ENCODE measurements at regions not wholly inside any gene's neighbourhood (a gene's known extent, or its start where the extent isn't known, plus 50 kb on each side); places are given as distances from the start of the nearest gene placed in this dataset.

DNA sequence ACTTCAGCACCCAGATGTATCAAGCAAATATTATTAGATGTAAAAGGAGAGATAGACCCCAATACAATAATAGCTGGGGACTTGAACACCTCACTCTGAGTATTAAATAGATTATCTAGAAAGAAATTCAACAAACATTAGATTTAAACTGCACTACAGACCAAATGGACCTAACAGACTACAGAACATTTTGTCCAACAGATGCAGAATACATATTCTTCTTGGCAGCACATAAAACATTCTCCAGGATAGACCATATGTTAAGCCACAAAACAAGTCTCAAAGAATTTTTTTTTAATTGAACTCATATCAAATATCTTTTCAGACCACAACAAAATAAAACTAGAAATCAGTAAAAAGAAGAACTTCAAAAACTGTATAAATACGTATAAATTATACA lies 130.4 kb downstream of the MTERF1 start:
- RAD21 ChIA-PET (ENCODE audit: low non-redundant PET in 1 of 2, low total read pairs in 2 of 2, uncharacterized antibody in 2 of 2, unreplicated experiment in 2 of 2): no interaction called here
- TF ChIP-seq POLR2A (IDR thresholded peaks at IDR 0.05; ENCODE audit: borderline replicate concordance, extremely low read depth, insufficient read depth, insufficient read length) (no peak), FOSL1 (IDR thresholded peaks at IDR 0.05; ENCODE audit: low read depth) (no peak), SRF (IDR thresholded peaks at IDR 0.05; ENCODE audit: low read depth) (no peak), SIN3A (IDR thresholded peaks at IDR 0.05; ENCODE audit: low read depth) (no peak), EGR1 (IDR thresholded peaks at IDR 0.05; ENCODE audit: low read depth) (no peak), TCF7L2 (IDR thresholded peaks at IDR 0.05; ENCODE audit: borderline replicate concordance, extremely low read depth, insufficient read depth, insufficient read length) (no peak), RAD21 (IDR thresholded peaks at IDR 0.05; ENCODE audit: low read depth) (no peak), EZH2phosphoT487 (IDR thresholded peaks at IDR 0.05; ENCODE audit: borderline replicate concordance) (no peak), ELF1 (IDR thresholded peaks at IDR 0.05; ENCODE audit: borderline replicate concordance, low read depth) (no peak)
- TF ChIP-seq, protein P1, sequence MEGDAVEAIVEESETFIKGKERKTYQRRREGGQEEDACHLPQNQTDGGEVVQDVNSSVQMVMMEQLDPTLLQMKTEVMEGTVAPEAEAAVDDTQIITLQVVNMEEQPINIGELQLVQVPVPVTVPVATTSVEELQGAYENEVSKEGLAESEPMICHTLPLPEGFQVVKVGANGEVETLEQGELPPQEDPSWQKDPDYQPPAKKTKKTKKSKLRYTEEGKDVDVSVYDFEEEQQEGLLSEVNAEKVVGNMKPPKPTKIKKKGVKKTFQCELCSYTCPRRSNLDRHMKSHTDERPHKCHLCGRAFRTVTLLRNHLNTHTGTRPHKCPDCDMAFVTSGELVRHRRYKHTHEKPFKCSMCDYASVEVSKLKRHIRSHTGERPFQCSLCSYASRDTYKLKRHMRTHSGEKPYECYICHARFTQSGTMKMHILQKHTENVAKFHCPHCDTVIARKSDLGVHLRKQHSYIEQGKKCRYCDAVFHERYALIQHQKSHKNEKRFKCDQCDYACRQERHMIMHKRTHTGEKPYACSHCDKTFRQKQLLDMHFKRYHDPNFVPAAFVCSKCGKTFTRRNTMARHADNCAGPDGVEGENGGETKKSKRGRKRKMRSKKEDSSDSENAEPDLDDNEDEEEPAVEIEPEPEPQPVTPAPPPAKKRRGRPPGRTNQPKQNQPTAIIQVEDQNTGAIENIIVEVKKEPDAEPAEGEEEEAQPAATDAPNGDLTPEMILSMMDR (IDR thresholded peaks at IDR 0.05 in 2 of 3, conservative IDR thresholded peaks at IDR 0.05 in 1 of 3; ENCODE audit: borderline replicate concordance in 1 of 3, insufficient read depth in 1 of 3, low read depth in 2 of 3, low read length in 2 of 3): no peak
- TF ChIP-seq, protein P2, sequence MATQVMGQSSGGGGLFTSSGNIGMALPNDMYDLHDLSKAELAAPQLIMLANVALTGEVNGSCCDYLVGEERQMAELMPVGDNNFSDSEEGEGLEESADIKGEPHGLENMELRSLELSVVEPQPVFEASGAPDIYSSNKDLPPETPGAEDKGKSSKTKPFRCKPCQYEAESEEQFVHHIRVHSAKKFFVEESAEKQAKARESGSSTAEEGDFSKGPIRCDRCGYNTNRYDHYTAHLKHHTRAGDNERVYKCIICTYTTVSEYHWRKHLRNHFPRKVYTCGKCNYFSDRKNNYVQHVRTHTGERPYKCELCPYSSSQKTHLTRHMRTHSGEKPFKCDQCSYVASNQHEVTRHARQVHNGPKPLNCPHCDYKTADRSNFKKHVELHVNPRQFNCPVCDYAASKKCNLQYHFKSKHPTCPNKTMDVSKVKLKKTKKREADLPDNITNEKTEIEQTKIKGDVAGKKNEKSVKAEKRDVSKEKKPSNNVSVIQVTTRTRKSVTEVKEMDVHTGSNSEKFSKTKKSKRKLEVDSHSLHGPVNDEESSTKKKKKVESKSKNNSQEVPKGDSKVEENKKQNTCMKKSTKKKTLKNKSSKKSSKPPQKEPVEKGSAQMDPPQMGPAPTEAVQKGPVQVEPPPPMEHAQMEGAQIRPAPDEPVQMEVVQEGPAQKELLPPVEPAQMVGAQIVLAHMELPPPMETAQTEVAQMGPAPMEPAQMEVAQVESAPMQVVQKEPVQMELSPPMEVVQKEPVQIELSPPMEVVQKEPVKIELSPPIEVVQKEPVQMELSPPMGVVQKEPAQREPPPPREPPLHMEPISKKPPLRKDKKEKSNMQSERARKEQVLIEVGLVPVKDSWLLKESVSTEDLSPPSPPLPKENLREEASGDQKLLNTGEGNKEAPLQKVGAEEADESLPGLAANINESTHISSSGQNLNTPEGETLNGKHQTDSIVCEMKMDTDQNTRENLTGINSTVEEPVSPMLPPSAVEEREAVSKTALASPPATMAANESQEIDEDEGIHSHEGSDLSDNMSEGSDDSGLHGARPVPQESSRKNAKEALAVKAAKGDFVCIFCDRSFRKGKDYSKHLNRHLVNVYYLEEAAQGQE (IDR thresholded peaks at IDR 0.05; ENCODE audit: low read depth): no peak
- Histone ChIP-seq H3K27me3 (ENCODE audit: insufficient read depth, low read length) (0 out of 2 replicates have a peak, but pooled peaks cover 4% of the 10 kb centered on the region), H4K20me1 (ENCODE audit: insufficient read depth) (no peaks in the 10 kb centered on the region), H3K79me2 (ENCODE audit: insufficient read depth, low read length) (no peaks in the 10 kb centered on the region), H3K9me3 (ENCODE audit: control insufficient read depth in 1 of 2, insufficient read depth in 1 of 2, low read depth in 1 of 2, low read length in 2 of 2) (no peaks in the 10 kb centered on the region), H2AFZ (ENCODE audit: low read depth, low read length, poor library complexity, severe bottlenecking) (no peak overlapping the region), H3K27ac (ENCODE audit: low read depth, low read length) (no peak overlapping the region), H3K4me2 (ENCODE audit: low read length) (no peak overlapping the region), H3K9me2 (ENCODE audit: insufficient read depth) (no peaks in the 10 kb centered on the region), H3K9ac (ENCODE audit: low read length) (no peak overlapping the region), H3K36me3 (ENCODE audit: control insufficient read depth in 1 of 2, insufficient read depth in 2 of 2, low read length in 2 of 2) (no peaks in the 10 kb centered on the region), H3K4me3 (replicated peaks in 1 of 2; ENCODE audit: low read depth in 1 of 2, low read length in 2 of 2) (no peak overlapping the region), H3K4me1 (ENCODE audit: control insufficient read depth in 1 of 2, insufficient read depth in 2 of 2, low read length in 2 of 2) (no peaks in the 10 kb centered on the region)
- DNase-seq (ENCODE audit: low read depth, low spot score) (no peak), ATAC-seq (no peak)
- CTCF ChIA-PET: no interaction called here
- POLR2A ChIA-PET: no interaction called here
- intact Hi-C loops (cut with micrococcal nuclease): no loop called here
- no TSS peak for BruUV-seq (replicated peaks)
